Peyer's patch (tissue), 4 donors: ENCODE measurements at regions not wholly inside any gene's neighbourhood (a gene's known extent, or its start where the extent isn't known, plus 50 kb on each side); places are given as distances from the start of the nearest gene placed in this dataset.

ENCODE experiments used
- POLR2A ChIP-seq, 2 donors: fragments of 450-650 bp; IDR thresholded peaks; one replicate each; pipeline ENCODE4 v1.5.1; 2017; ENCODE audit warnings: antibody characterized with exemption in 2 of 2, mild to moderate bottlenecking in 2 of 2, moderate library complexity in 2 of 2
- TF ChIP-seq, protein P1 (sequence below), 6 experiments: fragments of 450-650 bp in 4 of 6; fragments of 200-600 bp in 2 of 6; sonication (generic) in 1 of 6; IDR thresholded peaks; one replicate each; pipeline ENCODE4 v1.5.1; 2017 to 2019; ENCODE audit warnings: antibody characterized with exemption in 6 of 6, mild to moderate bottlenecking in 3 of 6, moderate library complexity in 1 of 6

DNA sequence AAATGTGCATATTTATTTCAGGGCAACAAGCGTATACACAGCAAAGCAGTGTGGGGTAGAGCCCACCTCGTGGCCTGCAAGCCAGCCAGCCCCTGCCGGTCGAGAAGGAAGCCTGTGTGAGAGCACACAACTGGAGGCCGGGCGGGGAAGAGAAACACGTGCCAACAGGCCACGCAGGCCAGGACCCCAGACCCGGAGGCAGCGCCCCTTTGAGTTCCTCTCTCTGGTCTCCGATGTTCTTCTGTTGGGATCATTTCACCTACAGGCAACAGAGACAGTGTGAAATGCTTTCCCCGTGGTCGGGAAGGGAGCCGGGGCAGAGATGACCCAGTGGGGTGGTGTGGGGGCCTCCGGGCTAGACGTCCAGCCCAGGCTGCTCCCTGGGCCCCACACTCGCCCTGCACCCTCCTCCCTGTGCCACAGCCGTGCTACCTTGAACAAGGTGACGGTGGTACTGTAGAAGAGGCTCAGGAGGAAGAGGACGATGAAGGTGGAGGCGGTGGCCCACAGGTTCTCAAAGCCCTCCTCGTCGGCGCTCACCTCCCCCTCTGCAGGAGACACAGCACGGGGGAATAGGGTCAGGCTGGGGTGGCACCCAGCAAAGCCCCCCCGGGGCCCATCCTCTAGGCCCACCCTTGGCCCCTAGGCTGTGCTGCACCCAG, 325.5 kb downstream of the TMEM121 start:
- TF ChIP-seq, protein P1, sequence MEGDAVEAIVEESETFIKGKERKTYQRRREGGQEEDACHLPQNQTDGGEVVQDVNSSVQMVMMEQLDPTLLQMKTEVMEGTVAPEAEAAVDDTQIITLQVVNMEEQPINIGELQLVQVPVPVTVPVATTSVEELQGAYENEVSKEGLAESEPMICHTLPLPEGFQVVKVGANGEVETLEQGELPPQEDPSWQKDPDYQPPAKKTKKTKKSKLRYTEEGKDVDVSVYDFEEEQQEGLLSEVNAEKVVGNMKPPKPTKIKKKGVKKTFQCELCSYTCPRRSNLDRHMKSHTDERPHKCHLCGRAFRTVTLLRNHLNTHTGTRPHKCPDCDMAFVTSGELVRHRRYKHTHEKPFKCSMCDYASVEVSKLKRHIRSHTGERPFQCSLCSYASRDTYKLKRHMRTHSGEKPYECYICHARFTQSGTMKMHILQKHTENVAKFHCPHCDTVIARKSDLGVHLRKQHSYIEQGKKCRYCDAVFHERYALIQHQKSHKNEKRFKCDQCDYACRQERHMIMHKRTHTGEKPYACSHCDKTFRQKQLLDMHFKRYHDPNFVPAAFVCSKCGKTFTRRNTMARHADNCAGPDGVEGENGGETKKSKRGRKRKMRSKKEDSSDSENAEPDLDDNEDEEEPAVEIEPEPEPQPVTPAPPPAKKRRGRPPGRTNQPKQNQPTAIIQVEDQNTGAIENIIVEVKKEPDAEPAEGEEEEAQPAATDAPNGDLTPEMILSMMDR (IDR thresholded peaks at IDR 0.05) = no peak
- no peak for TF ChIP-seq POLR2A (IDR thresholded peaks at IDR 0.05)
